NT2/D1 (cell line): ENCODE measurements at regions not wholly inside any gene's neighbourhood (a gene's known extent, or its start where the extent isn't known, plus 50 kb on each side); places are given as distances from the start of the nearest gene placed in this dataset.

ENCODE experiments used
- DNase-seq: peaks from one replicate; pipeline ENCODE4 v3.0.0-alpha.2; 2011; ENCODE audit warnings: low read depth, low spot score
- H3K27me3 ChIP-seq: 2 replicates; pipeline ENCODE4 v1.6.0; 2011; ENCODE audit warnings: mild to moderate bottlenecking; ENCODE audit not compliant: insufficient read length, insufficient read depth
- H3K36me3 ChIP-seq: 2 replicates; pipeline ENCODE4 v1.6.1; 2011; ENCODE audit warnings: mild to moderate bottlenecking, low read length, mixed read lengths; ENCODE audit not compliant: insufficient read depth, insufficient read length
- H3K4me1 ChIP-seq: 2 replicates; pipeline ENCODE4 v1.5.1; 2011; ENCODE audit not compliant: insufficient read depth, insufficient read length
- H3K4me3 ChIP-seq: 2 replicates; pipeline ENCODE4 v1.5.1; 2011; ENCODE audit warnings: low read depth; ENCODE audit not compliant: insufficient read length
- H3K9ac ChIP-seq: 2 replicates; pipeline ENCODE4 v1.6.0; 2011; ENCODE audit warnings: low read depth; ENCODE audit not compliant: insufficient read length
- H3K9me3 ChIP-seq: 2 replicates; pipeline ENCODE4 v1.5.1; 2011; ENCODE audit warnings: mild to moderate bottlenecking, low read length; ENCODE audit not compliant: insufficient read depth
- SUZ12 ChIP-seq: IDR thresholded peaks from 2 replicates; pipeline ENCODE4 v1.6.1; 2011; ENCODE audit not compliant: insufficient read length, insufficient read depth; ENCODE audit errors: extremely low read depth
- YY1 ChIP-seq: IDR thresholded peaks from 2 replicates; pipeline ENCODE4 v1.6.1; 2011; ENCODE audit not compliant: insufficient read length, insufficient read depth
- ZNF274 ChIP-seq: IDR thresholded peaks from 2 replicates; pipeline ENCODE4 v1.6.1; 2011; ENCODE audit warnings: mild to moderate bottlenecking, low read depth, low read length

- no peak for DNase-seq
- TF ChIP-seq SUZ12: no peak
- Histone ChIP-seq H3K4me1 (no peaks in the 10 kb centered on the region), H3K27me3 (no peaks in the 10 kb centered on the region), H3K9me3 (no peaks in the 10 kb centered on the region), H3K9ac (no peak overlapping the region), H3K4me3 (no peak overlapping the region), H3K36me3 (no peaks in the 10 kb centered on the region)
These were observed 61.7 kb upstream of the ADGRG2 start for GRCh38 chrX:19183761-19184477.

- Histone ChIP-seq H3K9ac (no peak overlapping the region), H3K9me3 (peaks cover 8% of the 10 kb centered on the region; the same call in 1 of the 2 replicates), H3K4me1 (no peaks in the 10 kb centered on the region), H3K36me3 (no peaks in the 10 kb centered on the region), H3K27me3 (no peaks in the 10 kb centered on the region), H3K4me3 (no peak overlapping the region)
- no peak for TF ChIP-seq YY1
- TF ChIP-seq SUZ12: no peak
- no peak for TF ChIP-seq ZNF274
- no peak for DNase-seq
These were observed 66.3 kb upstream of the ADGRG2 start for GRCh38 chrX:19188566-19188965.

GRCh38 chrX:19190902-19191301, 68.6 kb upstream of the ADGRG2 start:
- no peaks in the 10 kb centered on the region for H3K4me1 ChIP-seq
- no peak for DNase-seq
- no peaks in the 10 kb centered on the region for H3K27me3 ChIP-seq
- TF ChIP-seq YY1: no peak
- TF ChIP-seq SUZ12: no peak
- TF ChIP-seq ZNF274: no peak
- H3K9me3 ChIP-seq: peaks cover 8% of the 10 kb centered on the region; the same call in 1 of the 2 replicates
- H3K9ac ChIP-seq: no peak overlapping the region
- H3K4me3 ChIP-seq: no peak overlapping the region
- H3K36me3 ChIP-seq: no peaks in the 10 kb centered on the region

- Histone ChIP-seq H3K4me1 (no peaks in the 10 kb centered on the region), H3K4me3 (no peak overlapping the region), H3K9ac (no peak overlapping the region), H3K9me3 (peaks cover 8% of the 10 kb centered on the region; the same call in 1 of the 2 replicates), H3K27me3 (no peaks in the 10 kb centered on the region), H3K36me3 (no peaks in the 10 kb centered on the region)
- no peak for DNase-seq
- TF ChIP-seq ZNF274 (no peak), YY1 (no peak), SUZ12 (no peak)
These were observed 71.3 kb upstream of the ADGRG2 start for GRCh38 chrX:19193565-19193964.

GRCh38 chrX:19194285-19195242, 72.3 kb upstream of the ADGRG2 start:
- Histone ChIP-seq H3K4me1 (no peaks in the 10 kb centered on the region), H3K9ac (no peak overlapping the region), H3K36me3 (no peaks in the 10 kb centered on the region), H3K9me3 (peaks cover 8% of the 10 kb centered on the region; the same call in 1 of the 2 replicates), H3K27me3 (no peaks in the 10 kb centered on the region), H3K4me3 (no peak overlapping the region)
- DNase-seq: no peak
- TF ChIP-seq SUZ12 (no peak), ZNF274 (no peak), YY1 (no peak)

- DNase-seq: no peak
- Histone ChIP-seq H3K9ac (no peak overlapping the region), H3K9me3 (peaks cover 8% of the 10 kb centered on the region; the same call in 1 of the 2 replicates), H3K4me3 (no peak overlapping the region), H3K27me3 (no peaks in the 10 kb centered on the region), H3K4me1 (no peaks in the 10 kb centered on the region), H3K36me3 (no peaks in the 10 kb centered on the region)
- TF ChIP-seq YY1 (no peak), ZNF274 (no peak), SUZ12 (no peak)
These were observed 73.0 kb upstream of the ADGRG2 start for GRCh38 chrX:19195243-19195610.

- Histone ChIP-seq H3K36me3 (no peaks in the 10 kb centered on the region), H3K4me1 (no peaks in the 10 kb centered on the region), H3K27me3 (no peaks in the 10 kb centered on the region), H3K9me3 (no peaks in the 10 kb centered on the region), H3K9ac (no peak overlapping the region), H3K4me3 (no peak overlapping the region)
- DNase-seq: no peak
- TF ChIP-seq YY1 (no peak), SUZ12 (no peak), ZNF274 (no peak)
These were observed 76.2 kb upstream of the ADGRG2 start for GRCh38 chrX:19198473-19198872.
